GM23338 (cell line): ENCODE measurements at regions not wholly inside any gene's neighbourhood (a gene's known extent, or its start where the extent isn't known, plus 50 kb on each side); places are given as distances from the start of the nearest gene placed in this dataset.

Experiments used
- CREB1 ChIP-seq: fragments of 250-450 bp; sonication (Bioruptor Pico); IDR thresholded peaks from 2 replicates; pipeline ENCODE4 v1.5.0; 2020; ENCODE audit warnings: low read depth, mild to moderate bottlenecking, moderate library complexity
- CTCF ChIP-seq, 2 experiments: fragments of 200-600 bp in 1 of 2; sonication (generic) in 1 of 2; conservative IDR thresholded peaks; 2 replicates each; pipeline versions ENCODE4 v1.5.1 to v1.6.1; 2016 to 2017; ENCODE audit warnings: antibody characterized with exemption in 2 of 2, low read depth in 2 of 2, mild to moderate bottlenecking in 2 of 2, moderate library complexity in 1 of 2
- ETS1 ChIP-seq: IDR thresholded peaks from 2 replicates; pipeline ENCODE4 v1.6.1; 2016; ENCODE audit warnings: antibody characterized with exemption
- EZH2 ChIP-seq: fragments of 200-600 bp; sonication (generic); IDR thresholded peaks from one replicate; pipeline ENCODE4 v1.8.0; 2017; ENCODE audit warnings: antibody characterized with exemption, mild to moderate bottlenecking, low read depth; ENCODE audit not compliant: unreplicated experiment
- EZH2phosphoT487 ChIP-seq: fragments of 200-600 bp; sonication (generic); IDR thresholded peaks from one replicate; pipeline ENCODE4 v1.8.1; 2018; ENCODE audit warnings: antibody characterized with exemption; ENCODE audit not compliant: unreplicated experiment
- JUNB ChIP-seq: IDR thresholded peaks from one replicate; pipeline ENCODE4 v1.6.1; 2016; ENCODE audit warnings: antibody characterized with exemption; ENCODE audit not compliant: unreplicated experiment
- POLR2AphosphoS5 ChIP-seq: IDR thresholded peaks from 2 replicates; pipeline ENCODE4 v1.6.1; 2016; ENCODE audit warnings: antibody characterized with exemption, low read depth
- REST ChIP-seq: IDR thresholded peaks from one replicate; pipeline ENCODE4 v1.6.1; 2018; ENCODE audit warnings: antibody characterized with exemption; ENCODE audit not compliant: unreplicated experiment
- TF ChIP-seq, protein P1 (sequence below): fragments of 250-450 bp; sonication (Bioruptor Pico); IDR thresholded peaks from 2 replicates; pipeline ENCODE4 v1.5.0; 2020; ENCODE audit warnings: mild to moderate bottlenecking, moderate library complexity

GRCh38 chr13:39268398-39268797, 230.1 kb downstream of the NHLRC3 start:
- no peak for TF ChIP-seq CREB1
- TF ChIP-seq CTCF (conservative IDR thresholded peaks at IDR 0.05; ENCODE audit: low read depth in 2 of 2): no peak
- no peak for TF ChIP-seq POLR2AphosphoS5
- no peak for TF ChIP-seq EZH2
- no peak for TF ChIP-seq REST
- TF ChIP-seq ETS1: no peak
- no peak for TF ChIP-seq JUNB
- no peak for TF ChIP-seq EZH2phosphoT487
- TF ChIP-seq, protein P1, sequence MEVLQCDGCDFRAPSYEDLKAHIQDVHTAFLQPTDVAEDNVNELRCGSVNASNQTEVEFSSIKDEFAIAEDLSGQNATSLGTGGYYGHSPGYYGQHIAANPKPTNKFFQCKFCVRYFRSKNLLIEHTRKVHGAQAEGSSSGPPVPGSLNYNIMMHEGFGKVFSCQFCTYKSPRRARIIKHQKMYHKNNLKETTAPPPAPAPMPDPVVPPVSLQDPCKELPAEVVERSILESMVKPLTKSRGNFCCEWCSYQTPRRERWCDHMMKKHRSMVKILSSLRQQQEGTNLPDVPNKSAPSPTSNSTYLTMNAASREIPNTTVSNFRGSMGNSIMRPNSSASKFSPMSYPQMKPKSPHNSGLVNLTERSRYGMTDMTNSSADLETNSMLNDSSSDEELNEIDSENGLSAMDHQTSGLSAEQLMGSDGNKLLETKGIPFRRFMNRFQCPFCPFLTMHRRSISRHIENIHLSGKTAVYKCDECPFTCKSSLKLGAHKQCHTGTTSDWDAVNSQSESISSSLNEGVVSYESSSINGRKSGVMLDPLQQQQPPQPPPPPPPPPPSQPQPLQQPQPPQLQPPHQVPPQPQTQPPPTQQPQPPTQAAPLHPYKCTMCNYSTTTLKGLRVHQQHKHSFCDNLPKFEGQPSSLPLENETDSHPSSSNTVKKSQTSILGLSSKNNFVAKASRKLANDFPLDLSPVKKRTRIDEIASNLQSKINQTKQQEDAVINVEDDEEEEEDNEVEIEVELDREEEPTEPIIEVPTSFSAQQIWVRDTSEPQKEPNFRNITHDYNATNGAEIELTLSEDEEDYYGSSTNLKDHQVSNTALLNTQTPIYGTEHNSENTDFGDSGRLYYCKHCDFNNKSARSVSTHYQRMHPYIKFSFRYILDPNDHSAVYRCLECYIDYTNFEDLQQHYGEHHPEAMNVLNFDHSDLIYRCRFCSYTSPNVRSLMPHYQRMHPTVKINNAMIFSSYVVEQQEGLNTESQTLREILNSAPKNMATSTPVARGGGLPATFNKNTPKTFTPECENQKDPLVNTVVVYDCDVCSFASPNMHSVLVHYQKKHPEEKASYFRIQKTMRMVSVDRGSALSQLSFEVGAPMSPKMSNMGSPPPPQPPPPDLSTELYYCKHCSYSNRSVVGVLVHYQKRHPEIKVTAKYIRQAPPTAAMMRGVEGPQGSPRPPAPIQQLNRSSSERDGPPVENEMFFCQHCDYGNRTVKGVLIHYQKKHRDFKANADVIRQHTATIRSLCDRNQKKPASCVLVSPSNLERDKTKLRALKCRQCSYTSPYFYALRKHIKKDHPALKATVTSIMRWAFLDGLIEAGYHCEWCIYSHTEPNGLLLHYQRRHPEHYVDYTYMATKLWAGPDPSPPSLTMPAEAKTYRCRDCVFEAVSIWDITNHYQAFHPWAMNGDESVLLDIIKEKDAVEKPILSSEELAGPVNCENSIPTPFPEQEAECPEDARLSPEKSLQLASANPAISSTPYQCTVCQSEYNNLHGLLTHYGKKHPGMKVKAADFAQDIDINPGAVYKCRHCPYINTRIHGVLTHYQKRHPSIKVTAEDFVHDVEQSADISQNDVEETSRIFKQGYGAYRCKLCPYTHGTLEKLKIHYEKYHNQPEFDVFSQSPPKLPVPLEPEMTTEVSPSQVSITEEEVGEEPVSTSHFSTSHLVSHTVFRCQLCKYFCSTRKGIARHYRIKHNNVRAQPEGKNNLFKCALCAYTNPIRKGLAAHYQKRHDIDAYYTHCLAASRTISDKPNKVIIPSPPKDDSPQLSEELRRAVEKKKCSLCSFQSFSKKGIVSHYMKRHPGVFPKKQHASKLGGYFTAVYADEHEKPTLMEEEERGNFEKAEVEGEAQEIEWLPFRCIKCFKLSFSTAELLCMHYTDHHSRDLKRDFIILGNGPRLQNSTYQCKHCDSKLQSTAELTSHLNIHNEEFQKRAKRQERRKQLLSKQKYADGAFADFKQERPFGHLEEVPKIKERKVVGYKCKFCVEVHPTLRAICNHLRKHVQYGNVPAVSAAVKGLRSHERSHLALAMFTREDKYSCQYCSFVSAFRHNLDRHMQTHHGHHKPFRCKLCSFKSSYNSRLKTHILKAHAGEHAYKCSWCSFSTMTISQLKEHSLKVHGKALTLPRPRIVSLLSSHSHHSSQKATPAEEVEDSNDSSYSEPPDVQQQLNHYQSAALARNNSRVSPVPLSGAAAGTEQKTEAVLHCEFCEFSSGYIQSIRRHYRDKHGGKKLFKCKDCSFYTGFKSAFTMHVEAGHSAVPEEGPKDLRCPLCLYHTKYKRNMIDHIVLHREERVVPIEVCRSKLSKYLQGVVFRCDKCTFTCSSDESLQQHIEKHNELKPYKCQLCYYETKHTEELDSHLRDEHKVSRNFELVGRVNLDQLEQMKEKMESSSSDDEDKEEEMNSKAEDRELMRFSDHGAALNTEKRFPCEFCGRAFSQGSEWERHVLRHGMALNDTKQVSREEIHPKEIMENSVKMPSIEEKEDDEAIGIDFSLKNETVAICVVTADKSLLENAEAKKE (CRISPR knock-in tag): no peak
